Transverse colon (tissue), 4 donors: ENCODE measurements at regions not wholly inside any gene's neighbourhood (a gene's known extent, or its start where the extent isn't known, plus 50 kb on each side); places are given as distances from the start of the nearest gene placed in this dataset.

Experiments used
- POLR2A ChIP-seq: fragments of 450-650 bp; IDR thresholded peaks from one replicate; pipeline ENCODE4 v1.6.1; 2016; ENCODE audit warnings: antibody characterized with exemption, mild to moderate bottlenecking, moderate library complexity
- POLR2AphosphoS5 ChIP-seq, 3 donors: sonication (generic); formaldehyde crosslinking; IDR thresholded peaks; one replicate each; pipeline ENCODE4 v1.6.1; 2016; ENCODE audit warnings: antibody characterized with exemption in 3 of 3
- TF ChIP-seq, protein P1 (sequence below), 5 experiments: fragments of 200-600 bp in 3 of 5; fragments of 450-650 bp in 2 of 5; sonication (generic) in 3 of 5; IDR thresholded peaks; 1 replicate in 2 of 5; 2 replicates in 3 of 5; pipeline ENCODE4 v1.5.1; 2016 to 2017; ENCODE audit warnings: antibody characterized with exemption in 5 of 5, inconsistent platforms in 3 of 5, mild to moderate bottlenecking in 2 of 5, moderate library complexity in 1 of 5

GRCh38 chr7:19491371-19491770 lies 217.5 kb downstream of the POLR1F start:
- TF ChIP-seq POLR2AphosphoS5 (IDR thresholded peaks at IDR 0.05) (no peak), POLR2A (no peak)
- TF ChIP-seq, protein P1, sequence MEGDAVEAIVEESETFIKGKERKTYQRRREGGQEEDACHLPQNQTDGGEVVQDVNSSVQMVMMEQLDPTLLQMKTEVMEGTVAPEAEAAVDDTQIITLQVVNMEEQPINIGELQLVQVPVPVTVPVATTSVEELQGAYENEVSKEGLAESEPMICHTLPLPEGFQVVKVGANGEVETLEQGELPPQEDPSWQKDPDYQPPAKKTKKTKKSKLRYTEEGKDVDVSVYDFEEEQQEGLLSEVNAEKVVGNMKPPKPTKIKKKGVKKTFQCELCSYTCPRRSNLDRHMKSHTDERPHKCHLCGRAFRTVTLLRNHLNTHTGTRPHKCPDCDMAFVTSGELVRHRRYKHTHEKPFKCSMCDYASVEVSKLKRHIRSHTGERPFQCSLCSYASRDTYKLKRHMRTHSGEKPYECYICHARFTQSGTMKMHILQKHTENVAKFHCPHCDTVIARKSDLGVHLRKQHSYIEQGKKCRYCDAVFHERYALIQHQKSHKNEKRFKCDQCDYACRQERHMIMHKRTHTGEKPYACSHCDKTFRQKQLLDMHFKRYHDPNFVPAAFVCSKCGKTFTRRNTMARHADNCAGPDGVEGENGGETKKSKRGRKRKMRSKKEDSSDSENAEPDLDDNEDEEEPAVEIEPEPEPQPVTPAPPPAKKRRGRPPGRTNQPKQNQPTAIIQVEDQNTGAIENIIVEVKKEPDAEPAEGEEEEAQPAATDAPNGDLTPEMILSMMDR (IDR thresholded peaks at IDR 0.05): no peak
